MM.1S (cell line): ENCODE measurements at regions not wholly inside any gene's neighbourhood (a gene's known extent, or its start where the extent isn't known, plus 50 kb on each side); places are given as distances from the start of the nearest gene placed in this dataset.

ENCODE experiments used
- EZH2 ChIP-seq: fragments of 300-600 bp; sonication (generic); optimal IDR thresholded peaks from 2 replicates; pipeline ENCODE3; 2017; ENCODE audit warnings: low read depth, mild to moderate bottlenecking, antibody characterized with exemption, low read length, mixed read lengths
- EZH2phosphoT487 ChIP-seq: fragments of 300-600 bp; sonication (generic); IDR thresholded peaks from 2 replicates; pipeline ENCODE4 v1.6.1; 2018; ENCODE audit warnings: antibody characterized with exemption, low read length
- TF ChIP-seq, protein P1 (sequence below): fragments of 300-600 bp; sonication (generic); IDR thresholded peaks from 2 replicates; pipeline ENCODE4 v1.5.1; 2016; ENCODE audit warnings: antibody characterized with exemption, low read length, mixed read lengths

DNA sequence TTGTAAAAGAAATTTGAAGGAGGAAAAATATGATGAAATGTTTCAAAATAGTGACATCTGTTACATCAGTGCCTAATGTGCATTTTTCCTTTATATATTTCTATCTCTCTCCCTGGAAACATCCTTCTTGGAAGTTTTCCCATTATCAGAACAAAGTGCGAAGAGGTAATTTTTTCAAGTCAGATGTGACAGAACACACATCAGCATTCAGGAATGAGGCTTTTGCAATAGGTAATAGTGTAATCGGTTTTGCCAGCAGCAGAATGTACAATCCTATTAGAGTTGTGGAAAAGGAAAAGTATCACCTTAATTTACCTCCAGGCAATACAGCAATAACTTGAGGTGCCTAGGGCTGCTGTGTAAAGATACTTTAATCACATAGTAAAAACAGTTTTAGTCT lies 275.8 kb downstream of the FAT3 start:
- TF ChIP-seq, protein P1, sequence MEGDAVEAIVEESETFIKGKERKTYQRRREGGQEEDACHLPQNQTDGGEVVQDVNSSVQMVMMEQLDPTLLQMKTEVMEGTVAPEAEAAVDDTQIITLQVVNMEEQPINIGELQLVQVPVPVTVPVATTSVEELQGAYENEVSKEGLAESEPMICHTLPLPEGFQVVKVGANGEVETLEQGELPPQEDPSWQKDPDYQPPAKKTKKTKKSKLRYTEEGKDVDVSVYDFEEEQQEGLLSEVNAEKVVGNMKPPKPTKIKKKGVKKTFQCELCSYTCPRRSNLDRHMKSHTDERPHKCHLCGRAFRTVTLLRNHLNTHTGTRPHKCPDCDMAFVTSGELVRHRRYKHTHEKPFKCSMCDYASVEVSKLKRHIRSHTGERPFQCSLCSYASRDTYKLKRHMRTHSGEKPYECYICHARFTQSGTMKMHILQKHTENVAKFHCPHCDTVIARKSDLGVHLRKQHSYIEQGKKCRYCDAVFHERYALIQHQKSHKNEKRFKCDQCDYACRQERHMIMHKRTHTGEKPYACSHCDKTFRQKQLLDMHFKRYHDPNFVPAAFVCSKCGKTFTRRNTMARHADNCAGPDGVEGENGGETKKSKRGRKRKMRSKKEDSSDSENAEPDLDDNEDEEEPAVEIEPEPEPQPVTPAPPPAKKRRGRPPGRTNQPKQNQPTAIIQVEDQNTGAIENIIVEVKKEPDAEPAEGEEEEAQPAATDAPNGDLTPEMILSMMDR, result no peak
- no peak for TF ChIP-seq EZH2
- no peak for TF ChIP-seq EZH2phosphoT487
